Sigmoid colon (tissue), 6 donors: ENCODE measurements at regions not wholly inside any gene's neighbourhood (a gene's known extent, or its start where the extent isn't known, plus 50 kb on each side); places are given as distances from the start of the nearest gene placed in this dataset.

Experiments
- DNase-seq: peaks from one replicate; pipeline ENCODE4 v3.0.0-alpha.2; 2019
- H3K27ac ChIP-seq, 4 donors: fragments of 200-600 bp; sonication (generic); one replicate each; pipeline ENCODE4 v1.5.1; 2016 to 2019; ENCODE audit warnings: mild to moderate bottlenecking in 1 of 4
- H3K27me3 ChIP-seq, 3 donors: fragments of 200-600 bp; sonication (generic); one replicate each; pipeline ENCODE4 v1.5.1; 2019; ENCODE audit warnings: mild to moderate bottlenecking in 1 of 3
- H3K36me3 ChIP-seq, 4 donors: fragments of 200-600 bp; sonication (generic); one replicate each; pipeline ENCODE4 v1.5.1; 2016 to 2019
- H3K4me1 ChIP-seq, 4 donors: fragments of 200-600 bp; sonication (generic); one replicate each; pipeline ENCODE4 v1.5.1; 2017 to 2019
- H3K4me3 ChIP-seq, 4 donors: fragments of 200-600 bp; sonication (generic); one replicate each; pipeline ENCODE4 v1.5.1; 2017 to 2019; ENCODE audit warnings: mild to moderate bottlenecking in 2 of 4, moderate library complexity in 1 of 4
- H3K9me3 ChIP-seq, 4 donors: fragments of 200-600 bp in 3 of 4; sonication (generic) in 3 of 4; one replicate each; pipeline versions ENCODE4 v1.5.1 to v1.6.1; 2013 to 2019
- EP300 ChIP-seq, 4 donors: sonication (generic); formaldehyde crosslinking; IDR thresholded peaks; one replicate each; pipeline ENCODE4 v1.6.1; 2017; ENCODE audit warnings: antibody characterized with exemption in 4 of 4
- POLR2A ChIP-seq, 2 donors: fragments of 450-650 bp; IDR thresholded peaks; one replicate each; pipeline ENCODE4 v1.6.1; 2016; ENCODE audit warnings: antibody characterized with exemption in 2 of 2, mild to moderate bottlenecking in 2 of 2, moderate library complexity in 2 of 2
- POLR2AphosphoS5 ChIP-seq, 4 donors: sonication (generic); formaldehyde crosslinking; IDR thresholded peaks; one replicate each; pipeline ENCODE4 v1.6.1; 2017; ENCODE audit warnings: antibody characterized with exemption in 4 of 4
- WGBS, 2 donors: extraction: QIAGEN DNeasy Blood & Tissue Kit; methylation state at CpG; one replicate each; pipeline ENCODE4 v1.1.7; 2013; 5-methylcytosine and 5-hydroxymethylcytosine counted together
- intact Hi-C: fragments of 100-400 bp; cut with DNase I; formaldehyde crosslinking; loops from one replicate; pipeline ENCODE4 v1.15.1; 2023
- TF ChIP-seq, protein P1 (sequence below), 4 experiments: fragments of 450-650 bp in 3 of 4; fragments of 200-600 bp in 1 of 4; IDR thresholded peaks; one replicate each; pipeline ENCODE4 v1.5.1; 2016 to 2019; ENCODE audit warnings: antibody characterized with exemption in 4 of 4, mild to moderate bottlenecking in 3 of 4, moderate library complexity in 2 of 4
- donor health status: healthy with polysubstance abuse.
- donor health status: healthy.

DNA sequence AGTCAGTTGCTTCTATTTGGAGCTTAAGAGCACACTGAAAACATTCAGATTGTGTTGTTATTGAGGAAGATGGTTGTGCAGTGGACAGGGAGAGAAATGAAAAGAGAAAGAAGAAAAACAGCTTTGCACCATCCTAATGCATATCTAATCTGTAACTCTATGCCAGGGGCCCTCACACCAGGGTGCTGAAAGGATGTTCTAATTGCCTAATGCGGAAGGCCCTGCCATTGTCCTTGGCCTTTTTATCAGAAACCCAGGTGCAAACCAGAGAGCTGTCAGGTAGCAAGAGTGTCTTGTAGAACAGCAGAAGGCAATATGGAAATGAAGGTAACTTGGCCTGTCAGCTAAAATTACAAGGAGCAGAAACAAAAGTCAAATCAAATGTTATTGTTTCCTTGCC, 384.5 kb upstream of the PIK3R1 start:
- WGBS, 2 donors: 96% methylated on average over 1 of the region's 1 CpG
- H3K4me1 ChIP-seq: no peaks in the 10 kb centered on the region
- H3K4me3 ChIP-seq: no peak overlapping the region
- no peak overlapping the region for H3K27ac ChIP-seq
- intact Hi-C loops: no loop called here
- no peaks in the 10 kb centered on the region for H3K27me3 ChIP-seq
- no peaks in the 10 kb centered on the region for H3K36me3 ChIP-seq
- no peak for DNase-seq
- no peaks in the 10 kb centered on the region for H3K9me3 ChIP-seq
- no peak for TF ChIP-seq EP300 (IDR thresholded peaks at IDR 0.05)
- TF ChIP-seq, protein P1, sequence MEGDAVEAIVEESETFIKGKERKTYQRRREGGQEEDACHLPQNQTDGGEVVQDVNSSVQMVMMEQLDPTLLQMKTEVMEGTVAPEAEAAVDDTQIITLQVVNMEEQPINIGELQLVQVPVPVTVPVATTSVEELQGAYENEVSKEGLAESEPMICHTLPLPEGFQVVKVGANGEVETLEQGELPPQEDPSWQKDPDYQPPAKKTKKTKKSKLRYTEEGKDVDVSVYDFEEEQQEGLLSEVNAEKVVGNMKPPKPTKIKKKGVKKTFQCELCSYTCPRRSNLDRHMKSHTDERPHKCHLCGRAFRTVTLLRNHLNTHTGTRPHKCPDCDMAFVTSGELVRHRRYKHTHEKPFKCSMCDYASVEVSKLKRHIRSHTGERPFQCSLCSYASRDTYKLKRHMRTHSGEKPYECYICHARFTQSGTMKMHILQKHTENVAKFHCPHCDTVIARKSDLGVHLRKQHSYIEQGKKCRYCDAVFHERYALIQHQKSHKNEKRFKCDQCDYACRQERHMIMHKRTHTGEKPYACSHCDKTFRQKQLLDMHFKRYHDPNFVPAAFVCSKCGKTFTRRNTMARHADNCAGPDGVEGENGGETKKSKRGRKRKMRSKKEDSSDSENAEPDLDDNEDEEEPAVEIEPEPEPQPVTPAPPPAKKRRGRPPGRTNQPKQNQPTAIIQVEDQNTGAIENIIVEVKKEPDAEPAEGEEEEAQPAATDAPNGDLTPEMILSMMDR (IDR thresholded peaks at IDR 0.05): no peak
- TF ChIP-seq POLR2A (IDR thresholded peaks at IDR 0.05): no peak
- TF ChIP-seq POLR2AphosphoS5 (IDR thresholded peaks at IDR 0.05): no peak

DNA sequence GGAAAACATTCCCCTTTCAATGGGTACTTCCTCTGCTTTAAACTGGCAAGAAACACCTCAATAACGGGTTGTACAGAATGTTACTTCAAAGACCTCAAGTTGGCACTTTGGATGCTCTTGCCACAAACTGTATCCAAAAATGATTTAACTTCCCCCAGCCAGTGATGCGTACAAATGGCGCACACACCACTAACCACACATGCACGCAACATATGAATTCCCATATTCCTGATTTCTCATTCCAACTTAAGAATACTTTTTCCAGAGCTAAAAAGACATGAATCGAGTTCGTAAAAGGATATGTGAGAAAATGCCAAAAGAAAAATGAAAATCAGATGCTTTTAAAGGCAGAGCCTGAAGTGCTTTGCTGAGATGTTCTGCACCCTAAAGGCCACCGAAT, 388.0 kb upstream of the PIK3R1 start:
- no peaks in the 10 kb centered on the region for H3K4me1 ChIP-seq
- H3K9me3 ChIP-seq: no peaks in the 10 kb centered on the region
- H3K4me3 ChIP-seq: no peak overlapping the region
- intact Hi-C loops: no loop called here
- H3K36me3 ChIP-seq: no peaks in the 10 kb centered on the region
- no peak for DNase-seq
- TF ChIP-seq POLR2A (IDR thresholded peaks at IDR 0.05): no peak
- TF ChIP-seq, protein P1 (IDR thresholded peaks at IDR 0.05): no peak
- TF ChIP-seq POLR2AphosphoS5 (IDR thresholded peaks at IDR 0.05): no peak
- no peak for TF ChIP-seq EP300 (IDR thresholded peaks at IDR 0.05)
- H3K27me3 ChIP-seq: no peaks in the 10 kb centered on the region
- H3K27ac ChIP-seq: no peak overlapping the region
- WGBS, 2 donors: 94% methylated on average over 7 of the region's 7 CpGs

DNA sequence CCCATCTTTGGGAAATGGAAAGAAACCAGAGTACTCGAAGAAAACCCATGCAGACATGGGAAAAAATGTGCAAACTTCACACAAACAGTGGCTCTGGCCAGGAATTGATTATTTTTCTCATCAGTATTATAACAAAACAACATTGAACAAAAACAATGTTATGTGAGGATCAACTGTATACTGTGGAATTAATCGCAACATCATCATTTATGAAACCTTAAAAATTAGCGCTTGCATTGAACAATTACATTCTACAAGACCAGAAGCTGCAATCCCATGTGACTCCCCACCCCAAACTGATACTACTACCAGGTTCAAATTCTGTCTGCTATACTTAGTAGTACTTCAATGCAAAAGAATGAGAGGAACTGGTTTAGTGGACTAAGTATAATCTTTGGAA, 390.7 kb upstream of the PIK3R1 start:
- Histone ChIP-seq H3K9me3 (no peaks in the 10 kb centered on the region), H3K36me3 (no peaks in the 10 kb centered on the region), H3K4me1 (no peaks in the 10 kb centered on the region), H3K27ac (no peak overlapping the region), H3K4me3 (no peak overlapping the region), H3K27me3 (no peaks in the 10 kb centered on the region)
- 77 to 81% methylated on average over 3 of the region's 3 CpGs for WGBS, 2 donors
- intact Hi-C loops: no loop called here
- TF ChIP-seq EP300 (IDR thresholded peaks at IDR 0.05) (no peak), POLR2AphosphoS5 (IDR thresholded peaks at IDR 0.05) (no peak), POLR2A (IDR thresholded peaks at IDR 0.05) (no peak)
- TF ChIP-seq, protein P1 (IDR thresholded peaks at IDR 0.05): no peak
- no peak for DNase-seq

DNA sequence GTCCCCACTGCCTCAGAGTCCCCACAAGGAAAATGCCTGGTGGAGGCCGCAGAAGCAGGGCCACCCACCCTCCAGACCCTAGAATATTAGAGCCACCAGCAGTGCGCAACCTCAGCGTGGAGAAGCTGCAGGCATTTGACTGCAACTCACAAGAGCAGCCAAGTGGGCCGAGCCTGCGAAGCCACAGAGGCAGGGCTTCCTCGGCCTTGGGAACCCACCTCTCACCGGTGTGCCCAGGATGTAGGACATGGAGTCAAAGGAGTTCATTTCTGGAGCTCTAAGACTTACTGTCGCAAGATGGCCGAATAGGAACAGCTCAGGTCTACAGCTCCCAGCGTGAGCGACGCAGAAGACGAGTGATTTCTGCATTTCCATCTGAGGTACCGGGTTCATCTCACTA, 397.9 kb upstream of the PIK3R1 start:
- 88 to 93% methylated on average over 14 of the region's 14 CpGs for WGBS, 2 donors
- Histone ChIP-seq H3K27me3 (no peaks in the 10 kb centered on the region), H3K4me1 (peaks cover 0 to 31% (median 27%) of the 10 kb centered on the region in 4 donors), H3K36me3 (no peaks in the 10 kb centered on the region), H3K27ac (no peak overlapping the region), H3K4me3 (no peak overlapping the region), H3K9me3 (no peaks in the 10 kb centered on the region)
- TF ChIP-seq POLR2A (IDR thresholded peaks at IDR 0.05) (no peak), POLR2AphosphoS5 (IDR thresholded peaks at IDR 0.05) (no peak), EP300 (IDR thresholded peaks at IDR 0.05) (no peak)
- TF ChIP-seq, protein P1 (IDR thresholded peaks at IDR 0.05): no peak
- no peak for DNase-seq
- intact Hi-C loops: no loop called here

DNA sequence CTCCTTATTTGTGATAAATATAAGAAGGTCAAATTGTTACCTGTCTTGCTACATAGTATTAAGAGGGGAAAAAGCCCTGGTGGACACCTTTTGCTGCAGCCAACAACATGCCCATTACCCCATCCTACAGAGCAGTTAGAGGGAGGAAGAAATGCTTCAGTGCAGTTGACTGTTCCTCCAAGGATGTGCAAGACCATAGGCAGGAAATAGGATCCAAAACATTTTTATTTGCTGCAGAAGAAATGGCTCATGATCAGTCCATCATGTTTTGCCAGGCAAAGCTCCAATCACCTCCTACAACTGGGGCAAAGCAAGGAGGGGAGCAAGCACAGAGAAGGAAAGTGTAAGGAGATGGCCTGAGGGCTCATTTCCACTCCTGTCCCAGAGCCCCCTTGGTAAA, 399.1 kb upstream of the PIK3R1 start:
- no peaks in the 10 kb centered on the region for H3K36me3 ChIP-seq
- TF ChIP-seq POLR2A (IDR thresholded peaks at IDR 0.05) (no peak), POLR2AphosphoS5 (IDR thresholded peaks at IDR 0.05) (no peak), EP300 (IDR thresholded peaks at IDR 0.05) (no peak)
- TF ChIP-seq, protein P1 (IDR thresholded peaks at IDR 0.05): no peak
- H3K9me3 ChIP-seq: no peaks in the 10 kb centered on the region
- H3K27ac ChIP-seq: no peak overlapping the region
- no peak overlapping the region for H3K4me3 ChIP-seq
- intact Hi-C loops: no loop called here
- no peaks in the 10 kb centered on the region for H3K27me3 ChIP-seq
- DNase-seq: no peak
- H3K4me1 ChIP-seq: peaks cover 0 to 31% (median 27%) of the 10 kb centered on the region in 4 donors
